Common myeloid progenitor, CD34-positive (primary cell): ENCODE measurements at regions not wholly inside any gene's neighbourhood (a gene's known extent, or its start where the extent isn't known, plus 50 kb on each side); places are given as distances from the start of the nearest gene placed in this dataset.
A peak's percentile ranks its signal among the peaks of the same experiment; 100 is the strongest.
"Not testable (repeated sequence)": the region's sequence is repeated elsewhere in the genome, so short reads cannot be mapped to it uniquely, and the experiment has no call there.

Experiments
- CTCF ChIA-PET: fragments of 350-600 bp; sonication (Branson Sonifier 250); formaldehyde crosslinking; loops from one replicate; lab custom pipeline; 2021; ENCODE audit warnings: antibody characterized with exemption; lab: Charles Lee
- POLR2A ChIA-PET: fragments of 350-600 bp; sonication (Branson Sonifier 250); formaldehyde crosslinking; loops from one replicate; lab custom pipeline; 2021; ENCODE audit warnings: antibody characterized with exemption; lab: Charles Lee
- DNase-seq, 3 donors: peaks; one replicate each; pipeline versions ENCODE4 v3.0.0 to v3.0.0-alpha.2; 2013
- H3K27ac ChIP-seq, 2 experiments: 1 replicate in 1 of 2; 2 replicates in 1 of 2; pipeline ENCODE4 v1.7.0; 2013; ENCODE audit warnings: inconsistent platforms in 2 of 2, low read length in 2 of 2, mild to moderate bottlenecking in 2 of 2, low read depth in 1 of 2, moderate library complexity in 1 of 2; ENCODE audit not compliant: severe bottlenecking in 2 of 2, insufficient read depth in 1 of 2, poor library complexity in 1 of 2
- H3K27me3 ChIP-seq, 5 experiments: replicated peaks in 2 of 5; 1 replicate in 3 of 5; 2 replicates in 2 of 5; pipeline versions ENCODE4 v1.6.1 to v1.7.0; 2013; ENCODE audit warnings: low read length in 4 of 5, mild to moderate bottlenecking in 2 of 5, moderate library complexity in 2 of 5, inconsistent platforms in 1 of 5; ENCODE audit not compliant: insufficient read depth in 5 of 5, control insufficient read depth in 4 of 5
- H3K36me3 ChIP-seq, 4 experiments: 1 replicate in 2 of 4; 2 replicates in 2 of 4; pipeline versions ENCODE4 v1.6.1 to v1.7.0; 2013; ENCODE audit warnings: low read length in 3 of 4, control low read depth in 1 of 4, mild to moderate bottlenecking in 1 of 4; ENCODE audit not compliant: control insufficient read depth in 4 of 4, insufficient read depth in 4 of 4
- H3K4me1 ChIP-seq, 4 experiments: 1 replicate in 3 of 4; 2 replicates in 1 of 4; pipeline versions ENCODE4 v1.6.1 to v1.7.1; 2013; ENCODE audit warnings: low read length in 3 of 4, mild to moderate bottlenecking in 3 of 4, control low read depth in 1 of 4, inconsistent platforms in 1 of 4, moderate library complexity in 1 of 4; ENCODE audit not compliant: control insufficient read depth in 4 of 4, insufficient read depth in 4 of 4; ENCODE audit errors: control extremely low read depth in 1 of 4
- H3K4me3 ChIP-seq, 7 experiments: 1 replicate in 4 of 7; 2 replicates in 3 of 7; pipeline versions ENCODE4 v1.5.1 to v1.7.0; 2013; ENCODE audit warnings: mild to moderate bottlenecking in 7 of 7, low read length in 6 of 7, moderate library complexity in 6 of 7, inconsistent platforms in 2 of 7, low read depth in 2 of 7, control low read depth in 1 of 7; ENCODE audit not compliant: insufficient read depth in 4 of 7, control insufficient read depth in 1 of 7; ENCODE audit errors: extremely low read depth in 1 of 7
- H3K9me3 ChIP-seq, 5 experiments: 1 replicate in 4 of 5; 2 replicates in 1 of 5; pipeline versions ENCODE4 v1.6.1 to v1.7.1; 2013; ENCODE audit warnings: low read length in 4 of 5, mild to moderate bottlenecking in 2 of 5, inconsistent platforms in 1 of 5, low read depth in 1 of 5, moderate library complexity in 1 of 5; ENCODE audit not compliant: control insufficient read depth in 4 of 5, insufficient read depth in 2 of 5; ENCODE audit errors: control extremely low read depth in 1 of 5
- WGBS: methylation state at CpG from one replicate; pipeline ENCODE4 v1.1.5; 2013; ENCODE audit not compliant: insufficient coverage; 5-methylcytosine and 5-hydroxymethylcytosine counted together

GRCh38 chr1:174079796-174080195 is 57.6 kb upstream of the RC3H1 start:
- no peak for DNase-seq
- H3K27ac ChIP-seq: no peak overlapping the region
- H3K4me1 ChIP-seq: no peaks in the 10 kb centered on the region
- H3K27me3 ChIP-seq: no peaks in the 10 kb centered on the region
- POLR2A ChIA-PET: no interaction called here
- H3K9me3 ChIP-seq: no peaks in the 10 kb centered on the region
- no peaks in the 10 kb centered on the region for H3K36me3 ChIP-seq
- H3K4me3 ChIP-seq: no peak overlapping the region
- CTCF ChIA-PET: no interaction called here

- H3K4me3 ChIP-seq, CTCF ChIA-PET: not testable (repeated sequence)
Measured at GRCh38 chr1:174078916-174079315, 56.8 kb upstream of the RC3H1 start.

GRCh38 chr1:174077749-174078490 is 55.8 kb upstream of the RC3H1 start:
- ChIA-PET CTCF (no interaction called here), POLR2A (interaction anchor here (0.6 kb wide), 1 partner anchor 654 kb away, joined by 6 read pairs; no protein-coding TSS in a partner anchor)
- no peaks in the 10 kb centered on the region for H3K4me1 ChIP-seq
- DNase-seq: peak in 1 of 3 donors; percentile 3
- no peaks in the 10 kb centered on the region for H3K9me3 ChIP-seq
- no peaks in the 10 kb centered on the region for H3K27me3 ChIP-seq
- H3K27ac ChIP-seq: no peak overlapping the region
- WGBS: 85% methylated on average over 4 of the region's 7 CpGs
- H3K36me3 ChIP-seq: no peaks in the 10 kb centered on the region
- no peak overlapping the region for H3K4me3 ChIP-seq

More at GRCh38 chr1:174078916-174079315, 56.8 kb upstream of the RC3H1 start:
- DNase-seq, H3K36me3 ChIP-seq, H3K4me1 ChIP-seq, H3K9me3 ChIP-seq, H3K27ac ChIP-seq, H3K27me3 ChIP-seq, POLR2A ChIA-PET: not testable (repeated sequence)
- WGBS: 100% methylated on average over 1 of the region's 5 CpGs

- Histone ChIP-seq H3K4me3 (no peak overlapping the region), H3K4me1 (no peaks in the 10 kb centered on the region)
- POLR2A ChIA-PET: no interaction called here
Measured at GRCh38 chr1:174075245-174075692, 53.1 kb upstream of the RC3H1 start.

GRCh38 chr1:174074757-174075156 is 52.6 kb upstream of the RC3H1 start:
- peak; percentile 26 to 70 (median 58) for DNase-seq
- no peaks in the 10 kb centered on the region for H3K4me1 ChIP-seq
- ChIA-PET POLR2A (interaction anchor here (0.5 kb wide), 1 partner anchor 75 kb away, joined by 4 read pairs; no protein-coding TSS in a partner anchor), CTCF (interaction anchor here (1.1 kb wide), 1 partner anchor 206 kb away, joined by 3 read pairs; the partner anchor contains the start of gene ZBTB37)
- no peaks in the 10 kb centered on the region for H3K27me3 ChIP-seq
- no CpG with 5 or more reads among the region's 2 CpGs for WGBS
- no peak overlapping the region for H3K27ac ChIP-seq
- no peaks in the 10 kb centered on the region for H3K36me3 ChIP-seq
- H3K4me3 ChIP-seq: no peak overlapping the region
- H3K9me3 ChIP-seq: no peaks in the 10 kb centered on the region

More at GRCh38 chr1:174075245-174075692, 53.1 kb upstream of the RC3H1 start:
- Histone ChIP-seq H3K9me3 (no peaks in the 10 kb centered on the region), H3K27ac (no peak overlapping the region), H3K36me3 (no peaks in the 10 kb centered on the region), H3K27me3 (no peaks in the 10 kb centered on the region)
- WGBS: no CpG with 5 or more reads among the region's 2 CpGs
- no peak for DNase-seq
- CTCF ChIA-PET: interaction anchor here (0.6 to 1.3 kb wide), 5 partner anchors 20 to 1335 kb away, joined by 3 to 4 read pairs (median 3); no protein-coding TSS in a partner anchor

- POLR2A ChIA-PET: no interaction called here
- DNase-seq: no peak
- no peak overlapping the region for H3K4me3 ChIP-seq
- no peaks in the 10 kb centered on the region for H3K9me3 ChIP-seq
- WGBS: 94% methylated on average over 2 of the region's 3 CpGs
- H3K4me1 ChIP-seq: peaks cover 0 to 5% (median 2%) of the 10 kb centered on the region in 4 experiments
- no peaks in the 10 kb centered on the region for H3K36me3 ChIP-seq
- no peaks in the 10 kb centered on the region for H3K27me3 ChIP-seq
- CTCF ChIA-PET: interaction anchor here (0.7 kb wide), 2 partner anchors 141 to 1338 kb away, joined by 3 read pairs; no protein-coding TSS in a partner anchor
- H3K27ac ChIP-seq: no peak overlapping the region
Measured at GRCh38 chr1:174072581-174072980, 50.4 kb upstream of the RC3H1 start.
